C1 segment of cervical spinal cord (tissue), 14 donors: ENCODE measurements at regions not wholly inside any gene's neighbourhood (a gene's known extent, or its start where the extent isn't known, plus 50 kb on each side); places are given as distances from the start of the nearest gene placed in this dataset.
"Not testable (repeated sequence)": the region's sequence is repeated elsewhere in the genome, so short reads cannot be mapped to it uniquely, and the experiment has no call there.

Experiments used
- DNase-seq, 14 donors: peaks; one replicate each; lab custom pipeline; 2025; lab: John Stamatoyannopoulos, UW

DNA sequence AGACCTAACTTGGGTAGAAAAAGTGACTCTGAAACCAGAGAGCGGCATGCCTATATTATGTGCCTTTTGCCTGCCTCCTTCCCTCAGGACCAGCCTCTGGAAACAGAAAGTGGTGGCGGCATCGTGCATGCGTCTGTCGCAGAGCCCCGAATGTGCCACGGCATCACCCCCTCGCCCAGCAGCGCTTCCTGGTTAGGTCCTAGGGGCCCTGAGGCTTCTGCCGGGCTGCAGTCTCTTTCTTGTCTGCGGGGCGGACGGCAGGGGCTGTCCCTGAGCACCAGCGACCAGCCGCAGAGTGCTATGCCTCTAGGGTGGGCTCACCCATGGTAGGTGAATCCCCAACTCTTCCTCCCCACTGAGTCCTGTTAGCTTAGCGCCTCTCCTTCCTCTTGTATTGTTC lies 68.7 kb downstream of the VSIG4 start:
- DNase-seq: peak in 1 of 14 donors; percentile 0

DNA sequence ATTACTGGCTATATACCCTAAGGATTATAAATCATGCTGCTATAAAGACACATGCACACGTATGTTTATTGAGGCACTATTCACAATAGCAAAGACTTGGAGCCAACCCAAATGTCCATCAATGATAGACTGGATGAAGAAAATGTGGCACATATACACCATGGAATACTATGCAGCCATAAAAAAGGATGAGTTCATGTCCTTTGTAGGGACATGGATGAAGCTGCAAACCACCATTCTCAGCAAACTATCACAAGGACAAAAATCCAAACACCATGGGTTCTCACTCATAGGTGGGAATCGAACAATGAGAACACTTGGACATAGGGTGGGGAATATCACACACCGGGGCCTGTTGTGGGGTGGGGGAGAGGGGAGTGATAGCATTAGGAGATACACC lies 72.7 kb downstream of the VSIG4 start:
- DNase-seq: not testable (repeated sequence)

DNA sequence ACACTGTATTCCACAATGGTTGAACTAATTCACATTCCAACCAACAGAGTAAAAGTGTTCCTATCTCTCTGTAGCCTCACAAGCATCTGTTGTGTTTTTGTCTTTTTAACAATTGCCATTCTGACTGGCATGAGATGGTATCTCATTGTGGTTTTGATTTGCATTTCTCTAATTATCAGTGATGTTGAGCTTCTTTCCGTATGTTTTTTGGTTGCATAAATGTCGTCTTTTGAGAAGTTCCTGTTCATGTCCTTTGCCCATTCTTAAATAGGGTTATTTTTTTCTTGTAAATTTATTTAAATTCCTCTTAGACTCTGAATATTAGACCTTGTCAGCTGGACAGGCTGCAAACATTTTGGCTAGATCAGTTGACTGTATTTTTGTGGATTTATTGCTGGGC lies 78.2 kb downstream of the VSIG4 start:
- DNase-seq: no peak

DNA sequence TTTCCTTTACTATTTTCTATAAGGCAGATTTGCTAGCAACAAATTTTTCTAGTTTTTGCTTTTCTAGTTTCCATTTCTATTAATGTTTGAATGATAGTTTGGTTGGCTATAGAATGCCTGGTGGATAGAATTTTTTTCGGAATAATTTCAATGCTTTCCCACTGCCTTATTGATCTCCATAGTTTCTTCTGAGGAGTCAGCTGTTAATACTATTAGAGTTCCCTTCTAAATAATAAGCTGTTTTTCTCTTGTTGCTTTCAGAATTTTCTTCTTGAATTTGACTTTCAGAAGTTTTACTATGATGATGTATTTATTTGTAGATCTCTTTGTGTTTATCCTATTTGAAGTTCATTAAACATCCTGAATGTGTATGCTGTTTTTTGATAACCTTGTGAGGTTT lies 91.8 kb downstream of the VSIG4 start:
- DNase-seq: no peak

DNA sequence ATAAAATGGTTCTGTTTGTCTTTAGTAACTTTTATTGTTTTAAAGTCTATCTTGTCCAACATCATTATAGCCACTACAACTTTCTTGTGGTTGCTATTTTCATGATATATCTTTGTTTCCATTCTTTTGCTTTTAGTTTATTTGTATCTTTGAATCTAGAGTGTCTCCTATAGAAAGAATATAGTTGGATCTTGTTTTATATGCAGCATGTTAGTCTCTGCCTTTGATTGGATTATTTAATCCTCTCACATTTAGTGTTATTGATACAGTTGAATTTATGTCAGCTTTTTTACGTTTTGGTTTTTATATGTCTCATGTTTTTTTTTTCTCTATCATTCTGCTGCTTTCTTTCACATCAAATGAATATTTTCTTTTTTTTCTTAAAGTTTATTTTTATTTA lies 98.1 kb downstream of the VSIG4 start:
- no peak for DNase-seq

DNA sequence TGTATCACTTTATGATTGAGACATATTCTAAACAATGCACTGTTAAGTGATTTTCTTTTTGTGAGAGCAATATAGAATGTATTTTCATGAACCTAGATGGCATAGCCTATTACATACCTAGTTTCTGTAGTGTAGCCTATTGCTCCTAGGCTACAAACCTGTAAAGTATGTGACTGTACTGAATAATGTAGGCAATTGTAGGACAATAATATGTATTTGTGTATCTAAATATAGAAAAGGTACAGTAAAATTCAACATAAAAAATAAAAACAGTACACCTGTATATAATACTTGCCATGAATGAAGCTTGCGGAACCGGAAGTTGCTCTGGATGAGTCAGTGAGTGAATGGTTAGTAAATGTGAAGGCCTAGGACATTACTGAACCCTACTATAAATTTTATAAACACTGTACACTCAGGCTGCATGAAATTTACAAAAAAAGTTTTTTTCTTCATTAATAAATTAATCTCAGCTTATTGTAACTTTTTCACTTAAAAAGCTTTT lies 106.7 kb downstream of the VSIG4 start:
- DNase-seq: no peak

DNA sequence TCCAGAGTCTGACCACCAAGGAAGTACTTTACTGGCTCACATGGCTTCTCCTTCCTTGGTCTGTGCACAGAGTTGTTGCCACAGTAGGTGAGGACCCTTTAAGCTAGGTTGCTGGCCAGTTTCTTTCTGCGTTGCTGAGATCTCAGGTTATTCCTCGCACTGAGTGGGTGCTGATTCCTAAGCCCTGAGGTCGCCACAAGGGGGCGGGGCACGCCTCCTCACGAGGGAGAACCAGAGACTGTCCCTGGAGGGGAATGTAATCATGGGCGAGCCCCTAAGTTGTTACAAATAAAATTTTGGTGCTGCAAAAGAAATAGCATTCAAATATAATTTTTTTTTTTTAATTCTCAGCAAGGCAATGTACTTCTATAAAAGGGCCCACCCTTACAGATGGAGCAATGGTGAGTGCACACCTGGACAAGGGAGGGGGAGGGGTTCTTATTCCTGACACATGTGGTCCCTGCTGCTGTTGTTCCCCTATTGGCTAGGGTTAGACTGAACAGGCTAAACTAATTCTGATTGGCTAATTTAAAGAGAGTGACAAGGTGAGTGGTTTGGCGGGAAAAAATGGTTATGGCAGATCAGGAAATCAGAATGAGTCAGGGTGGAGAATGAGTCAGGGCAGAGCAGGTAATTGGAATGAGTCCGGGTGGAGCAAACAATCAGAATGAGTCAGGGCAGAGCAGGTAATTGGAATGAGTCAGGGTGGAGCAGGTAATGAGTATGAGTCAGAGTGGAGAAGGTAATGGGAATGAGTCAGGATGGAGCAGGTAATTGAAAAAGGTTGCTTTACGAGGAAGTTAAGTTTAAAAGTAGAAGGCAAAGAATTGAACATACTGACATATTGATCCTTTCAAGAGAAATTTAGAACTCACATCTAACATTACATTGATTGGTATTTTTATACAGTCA lies 107.5 kb downstream of the VSIG4 start:
- DNase-seq: no peak

DNA sequence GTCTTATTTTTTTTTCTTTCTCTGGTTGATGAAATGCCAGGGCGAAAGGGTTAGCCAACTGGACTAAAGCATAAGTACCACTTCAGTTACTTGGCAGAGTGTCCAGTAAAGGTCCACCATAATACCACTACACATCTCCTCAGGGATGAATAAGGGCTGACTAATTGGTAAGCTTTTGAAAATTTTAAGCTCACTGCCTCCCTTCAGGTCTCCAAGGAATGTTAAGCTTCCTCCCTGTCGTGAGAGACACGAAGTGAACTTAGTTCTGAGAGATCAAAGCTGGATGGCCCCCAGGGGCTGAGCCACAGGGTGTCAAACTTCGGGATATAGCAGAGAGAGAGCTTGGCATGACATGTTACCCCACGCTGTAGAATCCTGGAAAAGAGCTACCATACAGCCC lies 111.4 kb downstream of the VSIG4 start:
- DNase-seq: no peak

DNA sequence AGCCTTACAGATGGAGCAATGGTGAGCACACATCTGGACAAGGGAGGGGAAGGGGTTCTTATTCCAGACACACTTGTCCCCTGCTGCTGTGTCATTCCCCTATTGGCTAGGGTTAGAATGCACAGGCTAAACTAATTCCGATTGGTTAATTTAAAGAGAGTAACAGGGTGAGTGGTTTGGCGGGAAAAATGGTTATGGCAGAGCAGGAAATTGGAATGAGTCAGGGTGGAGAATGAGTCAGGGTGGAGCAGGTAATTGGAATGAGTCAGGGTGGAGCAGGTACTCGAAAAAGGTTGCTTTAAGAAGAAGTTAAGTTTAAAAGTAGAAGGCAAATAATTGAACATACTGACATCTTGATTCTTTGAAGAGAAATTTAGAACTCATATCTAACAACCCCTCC lies 112.5 kb downstream of the VSIG4 start:
- DNase-seq: not testable (repeated sequence)

DNA sequence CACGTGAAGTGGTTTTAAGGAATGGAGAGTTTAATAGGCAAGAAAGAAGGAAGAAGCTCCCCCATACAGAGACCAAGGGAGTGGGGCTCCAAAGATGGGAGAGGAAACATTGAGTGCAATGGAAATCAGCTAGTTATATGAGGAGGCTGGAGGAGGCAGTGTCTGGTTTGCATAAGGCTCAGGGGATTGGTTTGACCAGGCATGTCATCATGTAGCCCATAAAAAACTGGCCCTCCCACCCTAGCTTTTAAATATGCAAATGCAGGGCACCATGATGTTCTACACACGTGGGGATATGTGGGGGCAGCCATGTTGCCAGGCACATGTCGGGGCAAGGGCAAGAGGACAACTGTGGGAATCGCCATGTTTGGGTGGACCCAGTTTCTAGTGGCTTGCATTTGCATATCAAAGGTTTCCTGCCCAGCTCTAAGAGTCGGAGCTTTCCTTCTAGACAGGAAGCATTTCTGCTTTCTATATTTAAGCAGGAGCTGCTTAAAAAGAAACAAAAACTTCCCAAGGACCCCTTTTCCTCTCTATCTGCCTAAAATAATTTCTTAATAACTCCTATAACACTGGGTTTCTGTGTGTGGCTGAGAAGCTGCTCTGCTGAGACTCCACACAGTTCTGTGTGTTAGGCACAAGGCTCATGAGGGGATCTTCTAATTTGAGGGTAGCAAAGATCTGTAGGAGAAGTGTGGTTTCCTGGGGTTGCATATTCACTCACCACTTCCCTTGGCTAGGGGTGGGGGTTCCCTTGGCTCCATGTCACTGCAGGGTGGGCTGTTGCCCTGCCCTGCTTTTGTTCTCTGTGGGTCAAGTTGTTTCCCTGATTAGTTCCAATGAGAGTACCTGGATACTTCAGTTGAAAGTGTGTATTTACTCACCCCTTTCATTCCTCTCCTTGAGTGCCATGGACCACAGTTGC lies 113.5 kb downstream of the VSIG4 start:
- DNase-seq: no peak

DNA sequence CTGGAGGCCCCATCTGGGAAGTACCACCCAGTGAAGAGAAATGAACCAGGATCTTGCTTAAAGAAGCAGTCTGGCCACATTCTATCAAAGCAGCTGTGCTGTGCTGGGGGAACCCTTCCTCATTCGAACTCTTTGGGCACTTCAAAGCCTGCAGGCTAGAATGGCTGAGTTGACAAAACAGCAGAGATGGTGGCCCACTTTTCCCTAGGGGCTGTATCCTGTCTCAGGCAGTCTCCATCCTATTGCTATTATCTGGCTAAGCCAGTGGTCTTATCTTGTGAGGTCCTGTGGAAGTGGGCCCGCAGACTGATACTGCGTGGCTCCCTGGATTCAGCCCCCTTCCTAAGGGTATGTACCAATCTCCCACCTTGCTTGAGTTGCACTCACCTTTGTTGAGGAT lies 114.3 kb downstream of the VSIG4 start:
- no peak for DNase-seq

DNA sequence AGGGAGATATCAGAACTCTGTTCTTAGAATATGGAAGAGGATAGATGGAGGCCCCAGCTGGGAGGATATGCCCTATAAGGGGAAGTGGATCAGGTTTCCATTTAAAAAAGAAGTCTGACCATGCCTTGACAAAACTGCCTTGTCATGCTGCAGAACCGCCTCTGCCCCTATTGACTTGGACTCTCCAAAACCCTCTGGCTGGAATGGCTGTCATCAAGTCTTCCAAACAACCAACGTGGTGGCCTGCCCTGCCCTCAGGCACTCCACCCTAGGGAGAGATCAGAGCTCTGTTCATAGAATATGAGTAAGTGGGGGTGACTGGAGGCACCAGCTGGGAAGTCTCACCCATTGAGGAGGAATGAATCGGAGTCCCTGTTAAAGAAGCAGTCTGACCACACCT lies 114.9 kb downstream of the VSIG4 start:
- DNase-seq: no peak

DNA sequence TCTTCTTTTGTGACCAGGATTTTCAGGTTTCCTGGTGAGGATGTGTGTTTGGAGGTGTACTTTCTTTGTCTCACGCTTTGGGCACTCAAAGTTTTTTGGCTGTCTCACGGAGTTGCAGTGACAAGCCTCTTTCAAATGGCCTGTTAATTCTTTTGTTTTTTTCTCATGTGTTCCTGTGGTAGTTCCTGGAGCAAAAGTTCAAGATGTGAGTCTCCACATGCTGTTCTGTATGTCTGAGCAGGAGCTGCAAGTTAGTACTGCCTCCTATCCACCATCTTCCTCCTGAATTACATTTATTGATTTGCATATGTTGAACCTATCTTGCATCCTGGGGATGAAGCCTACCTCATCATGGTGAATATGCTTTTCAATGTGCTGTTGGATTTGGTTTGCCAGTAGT lies 118.5 kb downstream of the VSIG4 start:
- DNase-seq: no peak

DNA sequence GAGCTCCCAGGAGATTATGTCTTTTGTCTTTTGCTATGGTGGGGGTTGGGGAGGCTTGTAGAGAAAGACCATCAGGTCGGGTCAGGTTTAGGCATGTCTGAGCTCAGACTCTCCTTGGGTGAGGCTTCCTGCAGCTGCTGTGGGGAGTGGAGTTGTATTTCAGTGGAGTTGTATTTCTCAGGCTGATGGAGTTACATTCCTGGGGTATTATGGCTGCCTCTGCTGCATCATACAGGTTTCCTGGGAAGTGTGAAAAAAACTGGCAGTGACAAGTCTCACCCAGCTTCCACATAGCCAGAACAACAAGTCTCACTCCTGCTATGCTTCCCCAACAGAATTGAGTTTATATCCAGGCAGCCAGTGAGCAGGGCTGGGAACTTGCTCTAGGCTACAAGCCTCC lies 119.3 kb downstream of the VSIG4 start:
- DNase-seq: no peak

DNA sequence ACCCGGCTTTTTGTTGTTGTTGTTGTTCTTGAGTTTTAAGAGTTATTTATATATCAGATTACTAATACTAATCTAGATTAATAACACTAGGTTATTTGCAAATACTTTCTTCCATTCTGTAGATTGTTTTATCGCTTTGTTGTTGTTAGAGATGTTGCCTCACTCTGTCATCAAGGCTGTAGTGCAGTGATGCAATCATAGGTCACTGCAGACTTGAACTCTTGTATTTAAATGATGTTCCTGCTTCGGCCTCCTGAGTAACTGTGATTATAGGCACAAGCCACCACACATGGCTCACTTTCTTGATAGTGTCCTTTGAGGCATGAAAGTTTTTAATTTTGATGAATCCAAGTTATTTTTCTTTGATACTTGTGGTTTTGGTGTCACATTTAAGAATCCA lies 129.0 kb downstream of the VSIG4 start:
- DNase-seq: no peak

DNA sequence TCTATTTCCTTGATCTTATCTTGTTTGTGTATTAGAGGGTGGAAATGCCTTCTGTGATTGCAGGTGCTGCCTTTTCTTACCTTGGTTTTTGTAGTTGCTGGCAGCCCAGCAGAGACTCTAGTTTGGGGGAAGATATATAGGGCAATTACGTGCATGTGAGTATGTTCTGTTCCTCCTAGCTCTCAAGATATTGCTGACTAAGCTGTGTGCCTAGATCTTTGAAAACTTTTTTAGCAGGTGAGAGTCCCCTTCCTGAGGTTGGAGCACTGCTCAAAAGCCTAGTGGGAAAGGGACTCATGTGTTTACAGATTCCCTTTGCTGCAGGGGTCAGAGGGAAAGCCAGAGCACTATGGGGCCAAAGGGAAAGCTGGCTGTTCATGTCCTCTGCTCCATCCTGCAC lies 136.1 kb downstream of the VSIG4 start:
- DNase-seq: no peak

DNA sequence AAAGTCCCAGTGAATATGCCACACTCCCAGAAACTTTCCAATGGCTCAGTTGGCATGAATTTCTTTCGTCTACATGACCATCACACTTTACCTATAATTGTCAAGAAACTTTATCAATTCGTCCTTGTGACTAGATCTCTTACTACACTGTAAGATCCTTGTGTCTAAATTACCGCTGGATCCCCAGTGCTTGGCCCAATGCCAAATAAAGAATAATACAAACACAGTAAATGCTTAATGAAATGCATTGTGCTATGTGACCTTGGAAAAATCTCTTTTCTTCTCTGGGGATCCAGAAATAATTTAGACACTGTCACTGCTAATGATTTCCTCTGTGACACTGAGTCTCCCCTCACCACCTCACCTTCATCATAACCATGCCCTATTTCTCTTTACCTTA lies 137.9 kb downstream of the VSIG4 start:
- DNase-seq: no peak

DNA sequence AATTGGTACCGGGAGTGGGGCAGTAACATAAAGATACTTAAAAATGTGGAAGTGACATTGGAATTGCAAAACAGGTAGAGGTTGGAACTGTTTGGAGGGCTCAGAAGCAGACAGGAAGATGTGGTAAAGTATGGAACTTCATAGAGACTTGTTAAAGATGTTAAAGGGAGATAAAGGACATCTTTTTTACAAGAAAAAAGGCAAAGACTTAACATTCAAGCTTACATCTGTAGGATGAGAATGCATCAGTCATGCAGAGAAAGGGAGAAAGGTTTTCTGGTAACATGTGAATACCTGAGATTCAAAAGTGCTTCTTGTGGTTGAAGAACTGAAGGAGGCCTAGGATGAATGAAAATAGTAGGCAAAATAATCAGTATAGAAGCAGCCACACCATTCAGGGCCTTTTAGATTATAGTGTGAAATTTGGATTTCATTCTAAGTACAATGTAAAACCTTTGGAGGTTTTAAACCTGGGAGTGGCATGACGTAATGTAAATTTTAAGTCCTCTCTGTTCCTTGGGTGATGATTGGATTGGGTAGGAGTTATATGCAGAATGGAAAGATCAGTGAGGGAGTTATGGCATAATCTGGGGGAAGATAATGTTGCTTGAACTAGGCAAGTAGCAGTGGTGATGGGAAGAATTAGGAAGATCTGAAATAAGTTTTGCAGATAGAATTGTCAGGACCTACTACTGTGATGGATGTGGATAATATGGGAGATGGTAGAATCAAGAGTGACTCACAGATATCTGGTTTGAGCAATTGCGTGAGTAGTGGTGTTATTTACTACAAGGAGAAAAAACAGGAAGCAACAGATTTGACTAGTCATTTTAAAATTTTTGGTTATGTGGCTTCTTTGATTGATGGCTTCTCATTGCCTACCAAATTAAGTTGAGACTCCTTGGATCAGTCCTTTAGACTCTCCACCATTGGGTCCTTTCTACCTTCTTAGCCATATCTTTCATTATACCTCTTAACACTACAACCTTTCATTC lies 138.7 kb downstream of the VSIG4 start:
- DNase-seq: no peak

DNA sequence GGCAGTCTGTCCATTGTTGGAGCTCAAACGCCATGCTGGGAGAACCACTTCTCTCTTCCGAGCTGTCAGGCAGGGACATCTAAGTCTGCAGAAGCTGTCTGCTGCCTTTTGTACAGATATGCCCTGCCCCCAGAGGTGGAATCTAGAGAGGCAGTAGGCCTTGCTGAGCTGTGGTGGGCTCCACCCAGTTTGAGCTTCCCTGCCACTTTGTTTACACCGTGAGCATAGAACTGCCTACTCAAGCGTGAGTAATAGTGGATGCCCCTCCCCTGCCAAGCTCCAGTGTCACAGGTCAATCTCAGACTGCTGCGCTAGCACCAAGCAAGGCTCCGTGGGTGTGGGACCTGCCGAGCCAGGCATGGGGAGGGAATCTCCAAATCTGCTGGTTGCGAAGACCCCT lies 145.7 kb downstream of the VSIG4 start:
- no peak for DNase-seq

DNA sequence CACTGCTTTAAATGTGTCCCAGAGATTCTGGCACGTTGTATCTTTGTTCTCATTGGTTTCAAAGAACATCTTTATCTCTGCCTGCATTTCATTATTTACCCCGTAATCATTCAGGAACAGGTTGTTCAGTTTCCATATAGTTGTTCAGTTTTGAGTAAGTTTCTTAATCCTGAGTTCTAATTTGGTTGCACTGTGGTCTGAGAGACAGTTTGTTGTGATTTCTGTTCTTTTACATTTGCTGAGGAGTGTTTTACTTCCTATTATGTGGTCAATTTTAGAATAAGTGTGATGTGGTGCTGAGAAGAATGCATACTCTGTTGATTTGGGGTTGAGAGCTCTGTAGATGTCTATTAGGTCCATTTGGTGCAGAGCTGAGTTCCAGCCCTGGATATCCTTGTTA lies 148.1 kb downstream of the VSIG4 start:
- not testable (repeated sequence) for DNase-seq

DNA sequence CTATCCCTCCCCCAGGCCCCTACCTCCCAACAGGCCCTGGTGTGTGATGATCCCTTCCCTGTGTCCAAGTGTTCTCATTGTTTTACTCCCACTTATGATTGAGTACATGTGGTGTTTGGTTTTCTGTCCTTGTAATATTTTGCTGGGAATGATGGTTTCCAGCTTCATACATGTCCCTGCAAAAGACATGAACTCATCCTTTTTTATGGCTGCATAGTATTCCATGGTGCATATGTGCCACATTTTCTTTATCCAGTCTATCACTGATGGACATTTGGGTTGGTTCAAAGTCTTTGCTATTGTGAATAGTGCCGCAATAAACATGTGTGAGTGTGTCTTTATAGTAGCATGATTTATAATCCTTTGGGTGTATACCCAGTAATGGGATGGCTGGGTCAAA lies 151.7 kb downstream of the VSIG4 start:
- DNase-seq: not testable (repeated sequence)
